GM12864 (cell line): ENCODE measurements at regions not wholly inside any gene's neighbourhood (a gene's known extent, or its start where the extent isn't known, plus 50 kb on each side); places are given as distances from the start of the nearest gene placed in this dataset.

Source experiments
- DNase-seq: peaks from one replicate; pipeline ENCODE4 v3.0.0-alpha.2; 2011; ENCODE audit warnings: low read depth
- H3K4me3 ChIP-seq: 2 replicates; pipeline ENCODE4 v1.5.1; 2011; ENCODE audit warnings: mild to moderate bottlenecking, low read depth, low read length, control low read depth
- CTCF ChIP-seq: IDR thresholded peaks from 2 replicates; pipeline ENCODE4 v1.5.1; 2011; ENCODE audit warnings: low read depth, mild to moderate bottlenecking, moderate library complexity, low read length, control low read depth, inconsistent platforms; ENCODE audit errors: missing control alignments

GRCh38 chr15:60093273-60094067 is 89.4 kb downstream of the FOXB1 start:
- no peak for TF ChIP-seq CTCF
- no peak overlapping the region for H3K4me3 ChIP-seq
- DNase-seq: no peak

- H3K4me3 ChIP-seq: no peak overlapping the region
- TF ChIP-seq CTCF: no peak
- no peak for DNase-seq
Observed at GRCh38 chr15:60095711-60096110, 91.6 kb downstream of the FOXB1 start.

GRCh38 chr15:60096157-60096556 is 92.0 kb downstream of the FOXB1 start:
- DNase-seq: no peak
- TF ChIP-seq CTCF: no peak
- H3K4me3 ChIP-seq: no peak overlapping the region

GRCh38 chr15:60101416-60101815 is 97.3 kb downstream of the FOXB1 start:
- DNase-seq: no peak
- no peak overlapping the region for H3K4me3 ChIP-seq
- TF ChIP-seq CTCF: no peak

GRCh38 chr15:60102748-60103147 is 98.6 kb downstream of the FOXB1 start:
- no peak for DNase-seq
- no peak for TF ChIP-seq CTCF
- H3K4me3 ChIP-seq: no peak overlapping the region

- H3K4me3 ChIP-seq: no peak overlapping the region
- TF ChIP-seq CTCF: no peak
- peak; percentile 21 for DNase-seq
Observed at GRCh38 chr15:60110909-60111308, 106.8 kb downstream of the FOXB1 start.
